Stimulated activated CD8-positive, alpha-beta memory T cell treated with anti-CD3 and anti-CD28 coated beads, Interleukin-15, amount 100 ng/mL, for 48 hours (primary cell): ENCODE measurements at regions not wholly inside any gene's neighbourhood (a gene's known extent, or its start where the extent isn't known, plus 50 kb on each side); places are given as distances from the start of the nearest gene placed in this dataset.

Experiments used
- DNase-seq, 2 donors: peaks; one replicate each; pipeline ENCODE4 v3.0.0-alpha.2; 2020; ENCODE audit warnings: low read depth in 2 of 2

- DNase-seq = no peak
These were observed 86.1 kb downstream of the ADRA2C start for GRCh38 chr4:3852309-3852708.

- DNase-seq = no peak
These were observed 86.5 kb downstream of the ADRA2C start for GRCh38 chr4:3852711-3853110.

GRCh38 chr4:3853388-3854035, 87.3 kb downstream of the ADRA2C start:
- DNase-seq = no peak

DNA sequence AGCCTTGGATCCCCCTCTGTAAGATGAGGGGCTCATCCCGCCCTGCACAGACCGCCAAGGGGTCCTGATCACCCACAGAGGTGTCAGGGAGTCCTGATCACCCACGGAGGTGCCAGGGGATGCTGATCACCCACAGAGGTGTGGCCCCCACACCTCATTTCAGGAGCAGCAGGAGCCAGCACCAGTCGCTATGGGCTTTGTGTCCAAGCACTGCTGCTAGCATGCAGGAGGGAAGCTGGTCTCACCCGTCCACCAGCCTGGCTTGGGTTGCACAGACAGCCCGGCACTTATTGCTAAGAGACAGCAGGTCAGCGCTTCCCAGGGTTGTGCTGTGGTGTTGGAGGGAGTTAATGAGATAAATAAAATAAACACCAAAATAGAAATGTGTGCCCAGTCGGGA, 88.5 kb downstream of the ADRA2C start:
- DNase-seq = no peak

DNA sequence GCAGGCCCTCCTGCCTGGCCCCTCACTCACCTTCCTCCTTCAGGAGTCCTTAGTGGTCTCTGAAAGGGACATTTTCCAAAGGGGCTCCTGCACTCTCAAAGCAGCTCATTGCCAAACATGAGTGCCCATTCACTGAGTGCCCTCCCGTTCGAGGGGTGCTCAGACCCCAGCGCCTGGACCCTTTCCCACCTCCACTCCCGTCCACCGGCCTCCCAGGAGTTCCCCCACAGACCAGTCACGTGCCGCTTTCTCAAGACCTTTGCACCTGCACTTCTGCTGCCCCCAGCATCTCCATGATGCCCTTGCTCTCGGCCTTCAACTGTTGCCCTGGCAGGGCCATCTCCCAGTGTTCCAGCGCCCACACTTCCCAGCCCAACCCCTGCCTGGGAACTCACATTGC, 89.5 kb downstream of the ADRA2C start:
- no peak for DNase-seq

- DNase-seq = no peak
These were observed 90.5 kb downstream of the ADRA2C start for GRCh38 chr4:3856604-3857204.

DNA sequence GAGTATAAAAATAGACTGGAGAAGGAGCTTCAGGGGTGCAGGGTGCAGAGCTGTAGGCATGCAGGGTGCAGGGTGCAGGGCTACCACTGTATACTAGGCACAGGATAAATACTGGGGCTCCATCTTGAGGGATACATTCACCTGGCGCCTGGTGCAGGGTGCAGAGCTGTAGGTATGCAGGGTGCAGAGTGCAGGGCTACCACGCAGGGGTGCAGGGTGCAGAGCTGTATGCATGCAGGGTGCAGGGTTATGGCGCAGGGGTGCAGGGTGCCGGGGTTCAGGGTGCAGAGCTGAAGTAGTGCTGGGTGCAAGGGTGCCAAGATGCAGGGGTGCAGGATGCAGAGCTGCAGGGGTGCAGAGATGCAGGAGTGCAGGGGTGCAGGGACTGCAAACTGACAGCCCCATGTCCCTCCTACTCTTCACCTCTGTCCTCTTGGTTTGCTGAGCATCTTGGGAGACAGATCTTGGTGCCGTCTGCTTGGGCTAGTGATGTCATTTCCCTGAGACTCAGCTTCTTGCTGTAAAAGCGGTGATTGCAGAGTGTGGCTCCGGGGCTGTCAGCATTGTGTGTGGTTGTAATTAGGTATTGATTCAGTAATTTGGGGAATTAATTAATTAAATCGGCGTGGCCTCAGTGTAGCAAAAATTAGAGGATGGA, 91.2 kb downstream of the ADRA2C start:
- no peak for DNase-seq

DNA sequence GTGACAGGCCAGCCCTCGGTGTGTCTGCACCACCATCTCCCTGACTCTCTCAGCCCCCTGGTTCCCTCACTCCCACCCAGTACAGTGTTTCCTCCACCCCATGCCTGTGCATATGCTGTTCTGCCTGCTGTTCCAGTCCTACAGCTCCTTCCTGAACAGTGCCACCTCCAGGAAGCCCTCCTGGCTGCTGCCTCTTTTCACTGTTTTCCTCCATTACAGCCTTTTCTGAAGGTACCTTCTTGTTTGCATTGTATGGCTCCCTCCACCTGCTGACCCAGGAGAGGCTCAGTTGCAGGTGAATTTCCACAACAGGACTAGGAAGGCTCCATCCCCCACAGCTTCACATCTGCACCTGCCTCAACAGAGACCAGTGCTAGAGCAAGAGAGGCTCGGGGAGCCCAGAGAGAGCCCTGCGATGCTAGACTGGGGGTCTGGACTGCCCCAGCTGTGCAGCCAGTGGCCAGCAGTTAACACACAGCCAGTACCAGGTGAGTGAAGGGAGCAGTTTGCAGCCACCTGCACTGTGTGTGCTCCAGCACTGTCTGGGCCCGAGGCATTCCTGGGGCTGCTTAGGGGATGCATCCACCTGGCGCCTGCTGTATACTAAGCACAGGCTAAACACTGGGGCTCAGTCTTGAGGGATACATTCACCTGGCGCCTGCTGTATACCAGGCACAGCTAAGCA, 92.0 kb downstream of the ADRA2C start:
- no peak for DNase-seq

- no peak for DNase-seq
These were observed 92.7 kb downstream of the ADRA2C start for GRCh38 chr4:3858765-3859388.

- no peak for DNase-seq
These were observed 93.4 kb downstream of the ADRA2C start for GRCh38 chr4:3859571-3859970.

DNA sequence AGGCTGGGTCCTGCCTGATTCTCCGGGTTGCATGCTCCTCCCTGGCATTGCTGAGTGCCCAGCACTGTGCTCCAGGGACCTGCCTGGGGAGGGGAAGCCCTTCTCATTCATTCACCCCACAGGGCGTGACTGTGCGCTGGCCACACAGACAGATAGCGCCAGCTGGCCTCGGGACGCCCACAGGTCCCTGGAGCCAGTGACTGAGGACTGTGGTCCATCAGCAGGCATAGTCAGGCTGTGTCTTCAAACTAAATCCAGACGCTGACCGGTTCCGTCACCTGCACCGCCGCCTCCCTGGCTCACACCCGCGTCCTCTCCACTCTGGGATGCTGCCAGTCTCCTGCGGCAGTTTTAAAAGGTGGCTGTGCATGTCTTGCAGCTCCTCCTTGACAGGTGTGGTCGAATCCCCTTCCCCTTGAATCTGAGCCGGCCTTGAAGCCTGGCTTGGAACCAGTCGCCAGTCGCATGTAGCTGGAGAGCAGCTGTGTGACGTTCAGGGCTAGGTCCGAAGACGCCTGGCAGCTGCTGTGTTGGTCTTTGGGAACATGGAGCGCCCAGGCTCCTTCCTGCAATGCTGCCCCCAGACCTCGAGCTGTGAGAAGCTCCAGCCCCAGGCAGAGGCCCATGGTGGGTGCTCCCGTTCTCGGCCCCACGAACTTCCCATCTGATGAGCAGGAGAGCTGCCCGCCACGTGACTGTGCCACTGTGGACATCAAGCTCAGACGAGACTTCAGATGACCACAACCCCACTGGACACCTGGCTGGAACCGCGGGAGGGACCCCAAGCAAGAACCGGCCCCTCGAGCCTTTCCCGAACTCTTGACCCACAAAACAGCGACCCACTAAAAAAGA, 94.1 kb downstream of the ADRA2C start:
- no peak for DNase-seq

DNA sequence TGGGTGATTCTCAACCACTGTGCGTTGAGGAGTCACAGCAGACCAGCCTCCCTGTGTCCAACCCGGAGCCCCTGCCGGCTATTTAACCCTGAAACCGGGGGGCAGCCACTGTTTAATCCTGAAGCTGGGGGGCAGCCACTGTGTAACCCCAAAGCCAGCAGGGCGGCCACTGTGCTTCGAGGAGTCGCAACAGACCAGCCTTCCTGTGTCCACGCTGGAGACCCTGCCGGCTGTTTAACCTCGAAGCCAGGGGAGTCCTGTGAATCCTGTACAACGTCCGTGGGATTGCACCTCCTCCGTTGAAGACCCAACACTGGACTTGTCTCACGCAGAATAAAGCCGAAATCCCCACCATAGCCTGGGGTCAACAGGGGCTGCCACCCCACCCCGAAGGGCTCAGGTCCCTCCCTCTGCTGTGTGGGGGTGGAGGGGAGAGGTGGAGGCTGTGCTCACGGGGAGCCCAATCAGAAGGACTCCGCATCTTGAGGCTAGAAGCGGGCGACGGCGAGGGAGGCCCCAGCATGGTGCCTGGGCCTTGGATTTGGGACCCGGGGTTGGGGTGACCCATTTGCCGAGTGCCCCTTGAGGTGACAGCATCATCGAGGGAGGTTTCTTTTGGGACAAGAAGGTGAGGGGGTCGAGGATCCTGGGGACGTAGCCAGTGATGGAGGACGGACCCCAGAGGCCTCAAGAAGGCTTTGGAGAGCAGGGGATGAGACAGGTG, 94.9 kb downstream of the ADRA2C start:
- no peak for DNase-seq

DNA sequence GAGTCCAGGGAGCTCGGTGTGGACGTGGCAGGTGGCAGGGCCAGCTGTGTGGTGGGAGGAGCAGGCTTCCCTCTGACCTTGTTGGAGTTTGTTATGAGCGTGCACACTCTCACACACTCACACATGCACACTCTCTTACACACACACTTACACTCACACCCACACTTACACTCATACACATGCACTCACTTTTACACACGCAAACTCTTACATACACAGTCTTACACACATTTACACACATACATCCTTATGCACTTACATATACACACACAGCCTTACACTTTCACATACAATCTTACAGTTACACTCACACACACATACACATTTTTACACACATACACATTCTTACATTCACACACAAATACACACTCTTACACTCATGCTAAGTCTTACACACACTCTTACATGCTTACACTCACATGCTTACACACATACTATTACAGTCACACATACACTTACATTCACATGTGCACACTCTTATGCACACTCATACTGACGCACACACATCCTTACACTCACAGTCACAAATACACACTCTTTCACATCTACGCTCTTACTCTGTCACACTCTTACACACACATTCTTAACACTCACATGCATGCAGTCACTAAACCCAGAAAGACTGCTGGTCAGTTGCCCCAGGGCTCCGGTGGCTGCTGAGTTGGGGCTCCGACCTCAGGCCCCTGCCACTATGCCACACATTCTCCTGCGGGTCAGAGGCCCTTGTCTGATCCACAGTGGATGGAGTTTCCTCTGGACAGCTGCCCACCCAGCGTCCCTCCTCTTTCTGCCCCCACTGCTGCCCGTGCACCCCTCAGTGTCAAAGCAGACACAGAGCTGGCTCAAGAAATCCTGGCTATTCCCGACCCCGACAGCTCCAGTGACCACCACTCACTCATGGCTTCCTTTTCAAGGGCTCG, 95.8 kb downstream of the ADRA2C start:
- DNase-seq = no peak

DNA sequence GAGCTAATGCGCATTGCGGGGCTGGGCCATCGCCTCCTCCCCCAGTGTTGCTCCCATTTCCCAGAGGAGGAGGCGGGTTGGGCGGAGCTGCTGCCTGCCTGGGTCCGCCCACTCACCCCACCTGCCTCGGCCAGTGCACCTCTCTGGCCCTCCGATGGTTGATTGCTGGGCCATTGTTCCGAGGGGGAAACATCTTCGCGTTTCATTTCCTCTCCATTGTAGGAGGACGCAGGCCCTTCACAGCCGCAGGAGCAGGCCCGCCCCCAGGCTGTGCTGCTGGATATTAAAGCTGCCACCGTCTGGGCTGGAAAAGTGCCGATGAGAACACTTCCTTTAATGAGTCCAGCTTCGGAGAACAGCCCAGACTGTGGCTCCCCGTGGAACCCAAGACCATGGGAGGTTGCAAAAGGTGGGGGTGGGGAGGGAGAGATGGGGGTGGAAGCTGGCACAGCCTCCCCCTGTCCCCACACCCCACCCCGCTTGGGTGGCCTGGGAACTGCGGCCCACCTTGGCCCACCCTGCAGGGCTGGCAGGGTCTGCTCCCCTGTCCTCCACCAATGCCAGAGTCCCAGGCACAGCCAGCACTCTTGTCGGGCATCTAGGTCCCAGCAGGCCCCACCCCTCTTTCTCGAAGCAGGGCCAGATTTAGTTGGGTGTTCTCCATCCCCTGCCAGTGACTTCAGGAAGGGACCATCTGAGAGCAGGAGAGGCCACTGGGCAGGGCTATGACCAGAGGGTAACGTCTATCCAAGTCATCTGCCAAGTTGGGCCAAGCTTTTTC, 96.6 kb downstream of the ADRA2C start:
- DNase-seq = no peak

DNA sequence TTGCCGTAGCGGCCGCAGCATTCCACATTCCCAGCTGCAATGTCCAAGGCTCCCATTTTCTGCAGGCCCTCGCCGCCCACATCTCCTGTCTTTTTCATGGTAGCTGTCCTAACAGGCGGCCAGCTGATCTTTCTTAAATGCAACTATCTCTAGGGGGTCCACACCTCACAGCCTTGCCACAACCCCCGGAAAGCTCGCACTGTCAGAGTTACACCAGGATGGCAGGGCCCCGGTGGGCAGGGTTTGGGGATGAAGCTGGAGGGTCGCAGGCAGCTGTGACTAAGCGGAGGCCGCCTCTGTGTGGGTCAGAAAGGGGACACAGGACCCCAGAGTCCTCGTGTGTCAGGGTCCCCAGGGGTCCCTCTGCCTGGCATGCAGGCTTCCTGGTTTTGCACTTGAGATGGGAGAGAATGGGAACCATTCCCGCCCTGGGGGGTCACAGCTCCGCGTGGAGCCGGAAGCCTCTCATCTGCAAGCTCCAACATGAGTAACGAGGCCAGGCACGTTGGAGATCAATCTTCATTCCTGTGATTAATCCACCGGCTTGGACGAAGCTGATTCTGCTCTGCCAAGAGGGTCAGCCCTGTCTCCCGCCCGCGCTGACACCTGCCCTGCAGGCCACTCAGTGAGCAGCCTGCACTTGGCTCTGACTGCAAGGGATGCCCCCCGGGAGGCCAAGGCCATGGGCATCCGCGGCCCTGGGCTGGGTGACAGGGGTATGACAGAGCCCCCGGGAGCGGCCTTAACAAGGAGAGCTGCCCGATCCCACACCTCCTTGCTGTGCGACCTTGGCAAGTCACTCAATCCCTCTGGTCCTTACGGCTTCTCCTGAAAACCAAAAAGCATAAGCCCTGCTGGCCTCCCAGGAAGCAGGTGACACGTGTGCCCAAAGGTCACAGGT, 97.9 kb downstream of the ADRA2C start:
- no peak for DNase-seq

DNA sequence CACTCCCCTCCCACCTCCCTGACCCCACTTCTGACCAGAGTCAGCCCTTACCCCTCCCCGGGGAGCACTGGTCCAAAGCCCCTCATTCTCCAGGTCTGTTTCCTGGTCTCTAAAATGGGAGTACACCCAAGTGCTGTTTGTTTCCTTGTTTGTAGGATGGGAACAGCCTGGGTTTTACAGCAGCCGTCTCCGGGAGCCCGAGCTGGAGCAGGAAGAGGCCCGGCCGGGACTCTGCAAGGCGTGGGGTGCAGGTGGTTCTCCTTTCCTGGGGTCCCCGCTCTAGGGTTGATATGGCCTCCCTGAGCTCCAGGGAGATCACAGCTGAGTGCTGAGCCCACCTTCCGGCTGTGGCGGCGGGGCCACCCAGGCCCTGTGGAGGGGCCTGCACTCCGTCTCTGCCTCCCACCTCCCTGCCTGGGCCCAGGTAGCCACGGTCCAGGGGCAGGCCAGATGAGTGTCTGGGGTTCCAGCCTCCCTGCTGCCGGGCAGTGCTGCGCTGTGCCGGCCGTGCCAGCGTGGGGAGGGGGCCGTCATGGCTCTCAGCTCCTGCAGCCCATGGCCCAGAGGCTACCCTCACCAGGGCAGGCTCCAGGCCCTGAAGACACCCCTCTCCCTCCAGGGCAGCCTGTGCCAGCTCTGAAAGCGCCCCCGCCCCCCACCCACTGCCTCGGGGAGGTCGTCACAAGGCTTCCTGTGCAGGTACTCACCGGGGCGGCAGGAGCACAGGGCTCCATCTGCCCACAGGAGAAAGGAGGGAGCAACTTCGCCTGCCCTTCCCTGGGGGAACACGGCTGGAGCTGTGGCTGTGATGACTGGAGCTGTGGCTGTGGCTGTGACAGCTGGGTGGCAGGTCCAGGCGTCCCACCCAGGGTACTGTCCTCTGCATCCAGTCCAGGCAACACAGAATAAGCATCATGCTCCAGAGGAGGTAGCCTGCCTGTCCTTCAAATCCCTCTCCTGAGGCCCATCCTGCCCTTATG, 98.8 kb downstream of the ADRA2C start:
- DNase-seq = no peak
